IPS DF 6.9 (cell line): ENCODE measurements at regions not wholly inside any gene's neighbourhood (a gene's known extent, or its start where the extent isn't known, plus 50 kb on each side); places are given as distances from the start of the nearest gene placed in this dataset.

Experiments
- DNase-seq: peaks from one replicate; pipeline ENCODE4 v3.0.0-alpha.2; 2013; ENCODE audit warnings: low read depth, low spot score
- H3K27ac ChIP-seq: one replicate; pipeline ENCODE4 v1.5.1; 2013; ENCODE audit warnings: low read length, control low read depth
- H3K27me3 ChIP-seq: 2 replicates; pipeline ENCODE4 v1.6.1; 2013; ENCODE audit warnings: mild to moderate bottlenecking, low read length; ENCODE audit not compliant: control insufficient read depth, insufficient read depth
- H3K36me3 ChIP-seq: 2 replicates; pipeline ENCODE4 v1.6.1; 2013; ENCODE audit warnings: low read length; ENCODE audit not compliant: control insufficient read depth, insufficient read depth
- H3K4me1 ChIP-seq: 2 replicates; pipeline ENCODE4 v1.6.1; 2013; ENCODE audit warnings: low read length; ENCODE audit not compliant: control insufficient read depth, insufficient read depth
- H3K4me3 ChIP-seq: 2 replicates; pipeline ENCODE4 v1.5.1; 2013; ENCODE audit warnings: mild to moderate bottlenecking, low read length
- H3K9me3 ChIP-seq: 2 replicates; pipeline ENCODE4 v1.6.1; 2013; ENCODE audit warnings: low read length, inconsistent platforms; ENCODE audit not compliant: control insufficient read depth, insufficient read depth
- WGBS: extraction: QIAGEN DNeasy Blood & Tissue Kit; methylation state at CpG from one replicate; pipeline ENCODE4 v1.1.7; 2013; ENCODE audit warnings: mixed read lengths, missing lambda C conversion rate; ENCODE audit not compliant: insufficient read length, insufficient coverage; 5-methylcytosine and 5-hydroxymethylcytosine counted together

DNA sequence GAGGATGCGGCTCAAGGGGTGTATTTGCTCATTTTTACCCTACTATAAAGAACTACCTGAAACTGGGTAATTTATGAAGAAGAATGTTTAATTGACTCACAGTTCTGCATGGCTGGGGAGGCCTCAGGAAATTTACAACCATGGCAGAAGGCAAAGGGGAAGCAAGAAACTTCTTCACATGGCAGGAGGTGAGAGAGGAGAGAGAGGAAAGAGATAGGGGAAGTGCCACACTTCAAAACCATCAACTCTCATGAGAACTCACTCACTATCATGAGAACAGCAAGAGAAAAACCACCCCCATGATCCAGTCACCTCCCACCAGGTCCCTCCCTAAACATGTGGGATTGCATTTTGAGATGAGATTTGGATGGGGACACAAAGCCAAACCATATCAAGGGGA lies 192.7 kb downstream of the DIPK2A start:
- Histone ChIP-seq H3K27ac (no peak overlapping the region), H3K9me3 (no peaks in the 10 kb centered on the region; the same call in 1 of the 2 replicates), H3K4me3 (no peak overlapping the region), H3K36me3 (no peaks in the 10 kb centered on the region), H3K27me3 (no peaks in the 10 kb centered on the region), H3K4me1 (no peaks in the 10 kb centered on the region)
- no CpG with 5 or more reads among the region's 1 CpG for WGBS
- DNase-seq = no peak

DNA sequence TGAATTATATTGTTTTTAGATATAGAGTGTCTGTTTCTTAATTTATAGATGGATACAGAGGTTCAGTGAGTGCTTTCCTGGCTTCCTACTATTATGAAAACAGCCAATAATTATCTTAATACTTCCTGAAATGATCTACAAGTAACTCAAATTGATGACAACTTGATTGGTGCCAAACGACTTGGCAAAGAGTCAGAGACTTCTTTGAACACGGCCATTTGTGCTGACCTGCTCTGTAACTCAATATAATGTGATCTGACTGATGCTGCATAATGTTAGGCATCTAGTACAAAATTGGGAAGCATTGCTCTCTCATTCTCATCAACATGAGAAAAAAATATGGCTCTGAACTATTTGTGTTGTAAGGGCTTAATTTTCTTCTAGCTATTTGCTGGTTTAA lies 193.9 kb downstream of the DIPK2A start:
- no CpG with 5 or more reads among the region's 2 CpGs for WGBS
- no peak overlapping the region for H3K4me3 ChIP-seq
- H3K27ac ChIP-seq = no peak overlapping the region
- H3K4me1 ChIP-seq = no peaks in the 10 kb centered on the region
- H3K9me3 ChIP-seq = no peaks in the 10 kb centered on the region
- no peaks in the 10 kb centered on the region for H3K27me3 ChIP-seq
- no peaks in the 10 kb centered on the region for H3K36me3 ChIP-seq
- no peak for DNase-seq

- WGBS = no CpG with 5 or more reads among the region's 2 CpGs
- no peaks in the 10 kb centered on the region for H3K4me1 ChIP-seq
These were observed 196.0 kb downstream of the DIPK2A start for GRCh38 chr3:144167634-144168033.

DNA sequence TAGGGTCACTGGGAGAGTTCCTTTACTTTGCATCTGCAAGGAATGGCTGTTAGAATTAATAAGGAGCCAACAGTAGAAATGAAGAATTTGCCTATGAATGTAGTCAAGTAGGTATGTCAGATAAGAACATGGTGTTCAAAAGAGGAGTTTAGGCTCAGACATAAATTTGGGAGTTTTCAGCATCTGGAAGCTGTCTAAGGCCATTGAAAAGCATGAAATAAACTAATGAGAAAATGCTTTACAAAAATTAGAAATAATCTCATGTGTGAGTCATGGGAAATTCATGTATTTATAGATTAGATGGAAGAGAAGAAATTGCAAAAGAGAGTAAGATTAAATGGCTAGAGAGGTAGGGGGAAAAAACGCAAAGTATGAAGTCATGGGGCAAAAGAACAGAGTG lies 201.9 kb downstream of the DIPK2A start:
- Histone ChIP-seq H3K27ac (no peak overlapping the region), H3K4me1 (no peaks in the 10 kb centered on the region), H3K36me3 (no peaks in the 10 kb centered on the region), H3K9me3 (no peaks in the 10 kb centered on the region), H3K27me3 (no peaks in the 10 kb centered on the region), H3K4me3 (no peak overlapping the region)
- WGBS = 100% methylated on average over 1 of the region's 1 CpG
- no peak for DNase-seq

More at GRCh38 chr3:144167634-144168033, 196.0 kb downstream of the DIPK2A start:
- Histone ChIP-seq H3K27ac (no peak overlapping the region), H3K9me3 (no peaks in the 10 kb centered on the region), H3K4me3 (no peak overlapping the region), H3K27me3 (no peaks in the 10 kb centered on the region), H3K36me3 (no peaks in the 10 kb centered on the region)
- DNase-seq = no peak

DNA sequence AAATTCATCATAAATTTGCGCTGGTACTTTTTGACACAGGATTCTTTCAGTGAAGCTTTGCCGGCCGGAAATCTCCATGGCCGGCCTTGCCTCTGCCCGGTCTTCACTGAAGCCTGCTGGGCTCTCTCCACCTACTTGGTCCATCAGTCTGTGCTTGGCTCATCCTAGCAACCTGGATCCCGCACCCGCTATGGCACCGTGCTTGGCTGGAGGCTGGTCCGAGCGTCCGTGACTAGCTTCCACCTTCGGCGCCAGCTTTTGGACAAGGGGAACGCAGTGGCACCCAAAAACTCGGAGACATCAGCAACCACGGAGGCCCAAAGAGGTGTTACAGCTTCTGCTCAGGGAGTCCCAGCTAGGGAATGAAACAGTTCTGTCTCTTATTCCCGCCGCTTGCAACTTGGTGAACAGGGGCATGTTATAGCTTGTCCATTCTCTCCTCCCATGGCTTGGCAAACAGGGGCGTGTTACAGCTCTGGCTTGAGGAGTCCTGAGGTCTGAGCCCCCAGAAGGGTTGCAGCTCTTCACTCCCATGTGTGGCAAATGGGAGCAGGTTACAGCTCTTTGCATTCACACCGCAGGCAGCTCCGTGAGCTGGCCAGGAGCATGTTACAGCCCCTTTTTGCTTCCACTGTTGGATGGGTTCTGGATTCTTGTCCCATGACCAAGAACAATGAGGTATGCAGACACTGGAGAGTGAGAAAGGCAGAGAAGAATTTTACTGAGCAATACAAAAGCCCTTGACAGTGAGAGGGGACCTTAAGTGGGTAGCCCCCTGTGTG lies 204.2 kb downstream of the DIPK2A start:
- H3K4me1 ChIP-seq = no peaks in the 10 kb centered on the region
- no peaks in the 10 kb centered on the region for H3K36me3 ChIP-seq
- no CpG with 5 or more reads among the region's 21 CpGs for WGBS

DNA sequence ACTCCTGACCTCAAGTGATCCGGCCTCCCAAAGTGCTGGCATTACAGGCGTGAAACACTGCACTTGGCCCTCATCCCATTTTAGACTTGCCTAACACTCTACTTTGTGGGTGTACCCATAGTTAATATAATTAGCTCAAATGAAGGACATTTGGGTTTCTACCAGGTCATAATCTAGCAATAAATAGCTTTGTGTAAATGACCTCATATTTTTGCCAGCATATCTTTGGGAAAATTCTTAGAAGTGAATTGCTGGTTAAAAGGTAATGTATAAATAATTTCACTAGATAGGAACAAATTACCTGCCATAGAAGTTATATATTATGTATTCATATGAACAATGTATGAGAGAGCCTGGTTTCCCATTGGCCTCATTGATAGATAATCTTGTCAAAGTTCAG lies 206.0 kb downstream of the DIPK2A start:
- no peaks in the 10 kb centered on the region for H3K27me3 ChIP-seq
- no peaks in the 10 kb centered on the region for H3K4me1 ChIP-seq
- no CpG with 5 or more reads among the region's 2 CpGs for WGBS
- no peak overlapping the region for H3K4me3 ChIP-seq
- no peaks in the 10 kb centered on the region for H3K36me3 ChIP-seq
- DNase-seq = no peak
- H3K27ac ChIP-seq = no peak overlapping the region
- H3K9me3 ChIP-seq = no peaks in the 10 kb centered on the region

More for the DNA sequence above, 204.2 kb downstream of the DIPK2A start:
- H3K27me3 ChIP-seq = no peaks in the 10 kb centered on the region
- H3K4me3 ChIP-seq = no peak overlapping the region
- no peaks in the 10 kb centered on the region for H3K9me3 ChIP-seq
- no peak for DNase-seq
- no peak overlapping the region for H3K27ac ChIP-seq

DNA sequence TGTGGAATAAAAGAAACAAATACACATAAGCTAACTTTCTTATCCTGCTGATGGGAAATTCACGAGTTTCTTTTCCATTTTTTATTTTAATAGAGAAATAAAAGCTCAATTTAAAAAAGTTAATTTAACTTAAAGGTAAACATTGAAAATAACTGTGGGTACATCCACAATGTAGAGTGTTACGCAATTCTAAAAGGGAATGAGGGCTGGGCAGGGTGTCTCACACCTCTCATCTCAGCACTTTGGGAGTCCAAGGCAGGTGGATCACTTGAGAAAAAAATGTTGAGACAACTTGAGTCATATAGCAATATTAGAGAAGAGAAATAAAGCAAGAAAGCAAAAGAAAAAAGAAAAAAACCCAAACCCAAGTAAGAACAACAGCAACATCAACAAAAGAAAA lies 207.0 kb downstream of the DIPK2A start:
- no peak for DNase-seq
- no peaks in the 10 kb centered on the region for H3K4me1 ChIP-seq
- no peak overlapping the region for H3K27ac ChIP-seq
- H3K4me3 ChIP-seq = no peak overlapping the region
- no peaks in the 10 kb centered on the region for H3K27me3 ChIP-seq
- no peaks in the 10 kb centered on the region for H3K9me3 ChIP-seq
- H3K36me3 ChIP-seq = no peaks in the 10 kb centered on the region
- WGBS = no CpG with 5 or more reads among the region's 2 CpGs

DNA sequence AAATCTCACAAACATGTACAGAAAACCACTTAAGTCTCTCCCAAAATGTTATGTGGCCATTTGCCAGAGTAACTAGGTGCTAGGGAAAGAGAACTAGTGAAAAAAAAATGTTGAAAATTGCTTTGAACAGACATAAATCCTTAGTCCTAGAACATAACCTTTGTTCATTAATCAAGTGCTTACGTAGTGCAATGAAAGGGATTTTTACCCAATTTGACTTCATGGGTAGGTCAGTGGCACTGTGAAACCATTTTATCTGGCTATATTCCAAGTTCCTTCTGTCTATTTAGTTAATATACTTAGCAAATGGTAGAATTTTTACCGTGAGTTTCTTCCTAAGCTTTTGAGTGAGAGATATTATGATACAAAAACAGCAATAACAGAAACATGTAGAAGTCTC lies 209.4 kb downstream of the DIPK2A start:
- Histone ChIP-seq H3K27me3 (no peaks in the 10 kb centered on the region), H3K4me1 (no peaks in the 10 kb centered on the region), H3K36me3 (no peaks in the 10 kb centered on the region), H3K27ac (no peak overlapping the region), H3K9me3 (no peaks in the 10 kb centered on the region), H3K4me3 (no peak overlapping the region)
- DNase-seq = no peak
- no CpG with 5 or more reads among the region's 2 CpGs for WGBS

- H3K36me3 ChIP-seq = no peaks in the 10 kb centered on the region
- WGBS = no CpG with 5 or more reads among the region's 1 CpG
- H3K4me3 ChIP-seq = no peak overlapping the region
- H3K27me3 ChIP-seq = no peaks in the 10 kb centered on the region
- H3K9me3 ChIP-seq = no peaks in the 10 kb centered on the region
- no peaks in the 10 kb centered on the region for H3K4me1 ChIP-seq
- no peak overlapping the region for H3K27ac ChIP-seq
- DNase-seq = no peak
These were observed 210.9 kb downstream of the DIPK2A start for GRCh38 chr3:144182501-144182900.

DNA sequence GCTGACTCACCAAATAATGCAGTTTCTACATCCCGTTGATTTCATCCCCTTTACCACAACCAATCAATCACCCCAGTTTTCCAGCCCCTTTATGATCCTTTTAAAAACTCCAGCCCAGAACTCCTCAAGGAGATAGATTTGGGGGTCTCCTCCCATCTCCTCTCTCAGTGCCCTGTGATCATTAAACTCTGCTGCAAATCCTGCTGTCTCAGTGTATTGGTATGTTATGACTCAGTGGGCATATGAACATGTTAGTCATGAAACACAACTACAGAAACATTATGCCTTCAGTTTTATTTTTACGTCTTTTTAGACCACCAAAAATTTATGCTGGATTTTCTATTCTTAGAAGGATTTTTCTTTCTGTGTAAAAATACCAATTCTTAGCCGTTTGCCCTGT lies 213.7 kb downstream of the DIPK2A start:
- H3K27ac ChIP-seq = no peak overlapping the region
- no peaks in the 10 kb centered on the region for H3K9me3 ChIP-seq
- no peaks in the 10 kb centered on the region for H3K27me3 ChIP-seq
- H3K4me3 ChIP-seq = no peak overlapping the region
- H3K36me3 ChIP-seq = no peaks in the 10 kb centered on the region
- DNase-seq = no peak
- H3K4me1 ChIP-seq = no peaks in the 10 kb centered on the region
- no CpG with 5 or more reads among the region's 3 CpGs for WGBS
